Renal pelvis (tissue), 1 donor: ENCODE measurements at regions not wholly inside any gene's neighbourhood (a gene's known extent, or its start where the extent isn't known, plus 50 kb on each side); places are given as distances from the start of the nearest gene placed in this dataset.
A peak's percentile ranks its signal among the peaks of the same experiment; 100 is the strongest.

Experiments
- DNase-seq: peaks from one replicate; pipeline ENCODE4 v3.0.0-alpha.2; 2013

GRCh38 chr4:181737744-181738143 is 505.5 kb upstream of the TENM3 start:
- no peak for DNase-seq

- no peak for DNase-seq
These were observed 504.2 kb upstream of the TENM3 start for GRCh38 chr4:181739031-181739430.

GRCh38 chr4:181741513-181741912 is 501.7 kb upstream of the TENM3 start:
- DNase-seq, result no peak

GRCh38 chr4:181745933-181746625 is 497.1 kb upstream of the TENM3 start:
- DNase-seq, result no peak

- DNase-seq, result no peak
These were observed 494.6 kb upstream of the TENM3 start for GRCh38 chr4:181748581-181748980.

GRCh38 chr4:181752516-181752915 is 490.7 kb upstream of the TENM3 start:
- DNase-seq, result no peak

GRCh38 chr4:181753207-181753606 is 490.0 kb upstream of the TENM3 start:
- no peak for DNase-seq

GRCh38 chr4:181755846-181756245 is 487.4 kb upstream of the TENM3 start:
- DNase-seq, result no peak

- DNase-seq, result no peak
These were observed 486.6 kb upstream of the TENM3 start for GRCh38 chr4:181756451-181757095.

GRCh38 chr4:181757098-181757497 is 486.1 kb upstream of the TENM3 start:
- DNase-seq, result no peak

- DNase-seq, result no peak
These were observed 485.1 kb upstream of the TENM3 start for GRCh38 chr4:181757910-181758660.

- no peak for DNase-seq
These were observed 482.6 kb upstream of the TENM3 start for GRCh38 chr4:181760560-181760959.

- no peak for DNase-seq
These were observed 482.0 kb upstream of the TENM3 start for GRCh38 chr4:181761156-181761555.

GRCh38 chr4:181766061-181766548 is 477.1 kb upstream of the TENM3 start:
- DNase-seq, result no peak

GRCh38 chr4:181770971-181771370 is 472.2 kb upstream of the TENM3 start:
- no peak for DNase-seq

- DNase-seq, result no peak
These were observed 467.9 kb upstream of the TENM3 start for GRCh38 chr4:181775298-181775697.

- DNase-seq, result no peak
These were observed 466.7 kb upstream of the TENM3 start for GRCh38 chr4:181776264-181777054.

GRCh38 chr4:181777518-181777917 is 465.7 kb upstream of the TENM3 start:
- DNase-seq, result no peak

- no peak for DNase-seq
These were observed 458.3 kb upstream of the TENM3 start for GRCh38 chr4:181784881-181785280.

- no peak for DNase-seq
These were observed 450.6 kb upstream of the TENM3 start for GRCh38 chr4:181792641-181793040.

- peak; percentile 10 for DNase-seq
These were observed 450.1 kb upstream of the TENM3 start for GRCh38 chr4:181793096-181793495.

GRCh38 chr4:181796502-181796901 is 446.7 kb upstream of the TENM3 start:
- no peak for DNase-seq
